Glutamatergic neuron (in vitro differentiated cells): ENCODE measurements at regions not wholly inside any gene's neighbourhood (a gene's known extent, or its start where the extent isn't known, plus 50 kb on each side); places are given as distances from the start of the nearest gene placed in this dataset.

Source experiments
- DNase-seq: peaks from one replicate; pipeline ENCODE4 v3.0.0; 2022
- H3K27ac Mint-ChIP-seq: one replicate; pipeline ENCODE4 v1.8.0; 2020; ENCODE audit warnings: mild to moderate bottlenecking, mixed read lengths, inconsistent platforms; ENCODE audit not compliant: unreplicated experiment
- H3K27me3 Mint-ChIP-seq: one replicate; pipeline ENCODE4 v1.8.0; 2020; ENCODE audit warnings: mild to moderate bottlenecking, moderate library complexity, mixed read lengths, inconsistent platforms; ENCODE audit not compliant: unreplicated experiment
- H3K36me3 Mint-ChIP-seq: one replicate; pipeline ENCODE4 v1.8.0; 2020; ENCODE audit warnings: mild to moderate bottlenecking, mixed read lengths, inconsistent platforms; ENCODE audit not compliant: unreplicated experiment
- H3K4me1 Mint-ChIP-seq: one replicate; pipeline ENCODE4 v1.8.0; 2020; ENCODE audit warnings: mild to moderate bottlenecking, low read depth, mixed read lengths, inconsistent platforms; ENCODE audit not compliant: unreplicated experiment
- H3K4me3 Mint-ChIP-seq: one replicate; pipeline ENCODE4 v1.8.0; 2020; ENCODE audit warnings: mild to moderate bottlenecking, mixed read lengths, inconsistent platforms; ENCODE audit not compliant: unreplicated experiment
- H3K9me3 Mint-ChIP-seq: one replicate; pipeline ENCODE4 v1.8.0; 2020; ENCODE audit warnings: mild to moderate bottlenecking, moderate library complexity, mixed read lengths, inconsistent platforms; ENCODE audit not compliant: unreplicated experiment
- CTCF ChIP-seq: fragments of 200-600 bp; sonication (generic); IDR thresholded peaks from one replicate; pipeline ENCODE4 v1.5.0; 2021; ENCODE audit not compliant: partially characterized antibody, unreplicated experiment

- Mint-ChIP-seq H3K4me1 (no peaks in the 10 kb centered on the region), H3K27me3 (no peaks in the 10 kb centered on the region), H3K4me3 (no peak overlapping the region), H3K36me3 (no peaks in the 10 kb centered on the region), H3K27ac (no peak overlapping the region), H3K9me3 (no peaks in the 10 kb centered on the region)
- DNase-seq: no peak
- TF ChIP-seq CTCF: no peak
Measured at GRCh38 chr6:47114460-47114859, 72.3 kb upstream of the ADGRF1 start.

GRCh38 chr6:47112317-47112716 is 70.2 kb upstream of the ADGRF1 start:
- H3K4me1 Mint-ChIP-seq: no peaks in the 10 kb centered on the region
- H3K36me3 Mint-ChIP-seq: peaks cover 4% of the 10 kb centered on the region
- no peaks in the 10 kb centered on the region for H3K27me3 Mint-ChIP-seq
- H3K4me3 Mint-ChIP-seq: no peak overlapping the region
- DNase-seq: no peak
- H3K27ac Mint-ChIP-seq: no peak overlapping the region
- no peak for TF ChIP-seq CTCF
- H3K9me3 Mint-ChIP-seq: no peaks in the 10 kb centered on the region

GRCh38 chr6:47111685-47112084 is 69.6 kb upstream of the ADGRF1 start:
- H3K9me3 Mint-ChIP-seq: no peaks in the 10 kb centered on the region
- H3K27ac Mint-ChIP-seq: no peak overlapping the region
- H3K4me1 Mint-ChIP-seq: no peaks in the 10 kb centered on the region
- DNase-seq: no peak
- peaks cover 4% of the 10 kb centered on the region for H3K36me3 Mint-ChIP-seq
- H3K4me3 Mint-ChIP-seq: no peak overlapping the region
- no peak for TF ChIP-seq CTCF
- no peaks in the 10 kb centered on the region for H3K27me3 Mint-ChIP-seq

GRCh38 chr6:47109281-47109680 is 67.1 kb upstream of the ADGRF1 start:
- DNase-seq: no peak
- no peaks in the 10 kb centered on the region for H3K27me3 Mint-ChIP-seq
- H3K9me3 Mint-ChIP-seq: no peaks in the 10 kb centered on the region
- no peak overlapping the region for H3K4me3 Mint-ChIP-seq
- peaks cover 4% of the 10 kb centered on the region for H3K36me3 Mint-ChIP-seq
- no peaks in the 10 kb centered on the region for H3K4me1 Mint-ChIP-seq
- no peak overlapping the region for H3K27ac Mint-ChIP-seq
- TF ChIP-seq CTCF: no peak

DNA sequence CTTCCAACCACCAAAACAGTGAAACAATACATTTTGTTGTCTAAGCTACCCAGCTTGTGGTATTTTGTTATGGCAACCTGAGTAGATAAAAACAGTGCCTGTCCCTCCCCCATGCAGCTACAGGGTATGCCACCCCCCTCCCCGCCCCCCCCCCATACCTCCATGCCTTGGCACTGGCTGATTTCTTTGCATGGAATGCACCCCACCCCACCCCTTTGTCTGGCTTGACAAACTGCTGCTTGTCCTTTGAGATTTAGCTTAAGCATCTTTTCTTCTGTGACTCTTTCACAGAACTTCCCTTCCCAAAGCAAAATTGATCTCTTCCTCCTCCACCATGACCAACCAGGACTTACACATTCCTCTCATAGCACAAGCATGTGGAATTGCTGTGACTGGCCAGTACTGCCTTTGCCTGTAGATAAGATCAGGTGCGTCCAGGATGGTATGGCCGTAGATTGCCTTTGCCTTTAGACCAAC is 64.6 kb upstream of the ADGRF1 start:
- no peak for DNase-seq
- Mint-ChIP-seq H3K4me1 (peaks cover 2% of the 10 kb centered on the region), H3K9me3 (no peaks in the 10 kb centered on the region), H3K36me3 (peaks cover 4% of the 10 kb centered on the region), H3K27ac (no peak overlapping the region), H3K27me3 (no peaks in the 10 kb centered on the region), H3K4me3 (no peak overlapping the region)
- TF ChIP-seq CTCF: no peak
